NOMO-1 (cell line): ENCODE measurements at regions not wholly inside any gene's neighbourhood (a gene's known extent, or its start where the extent isn't known, plus 50 kb on each side); places are given as distances from the start of the nearest gene placed in this dataset.
A peak's percentile ranks its signal among the peaks of the same experiment; 100 is the strongest.
"Not testable (repeated sequence)": the region's sequence is repeated elsewhere in the genome, so short reads cannot be mapped to it uniquely, and the experiment has no call there.

Source experiments
- DNase-seq, 2 experiments: peaks; one replicate each; lab custom pipeline; 2025; ENCODE audit not compliant: unreplicated experiment in 2 of 2; lab: John Stamatoyannopoulos, UW

- DNase-seq, result no peak
Measured at GRCh38 chr11:130550150-130550549, 101.7 kb downstream of the ADAMTS15 start.

GRCh38 chr11:130550984-130551383 lies 102.5 kb downstream of the ADAMTS15 start:
- DNase-seq, result peak in 1 of 2 experiments; percentile 10

GRCh38 chr11:130551388-130551787 lies 102.9 kb downstream of the ADAMTS15 start:
- DNase-seq, result no peak

- DNase-seq, result no peak
Measured at GRCh38 chr11:130553306-130553705, 104.9 kb downstream of the ADAMTS15 start.

- DNase-seq, result no peak
Measured at GRCh38 chr11:130554241-130555055, 106.0 kb downstream of the ADAMTS15 start.

- DNase-seq, result no peak
Measured at GRCh38 chr11:130555251-130555841, 106.9 kb downstream of the ADAMTS15 start.

GRCh38 chr11:130560000-130560780 lies 111.7 kb downstream of the ADAMTS15 start:
- no peak for DNase-seq

- DNase-seq, result no peak
Measured at GRCh38 chr11:130560781-130561109, 112.3 kb downstream of the ADAMTS15 start.

- DNase-seq, result no peak
Measured at GRCh38 chr11:130561441-130561881, 113.0 kb downstream of the ADAMTS15 start.

- DNase-seq, result no peak
Measured at GRCh38 chr11:130562549-130562948, 114.1 kb downstream of the ADAMTS15 start.

- DNase-seq, result not testable (repeated sequence)
Measured at GRCh38 chr11:130566360-130566759, 117.9 kb downstream of the ADAMTS15 start.

GRCh38 chr11:130571519-130571918 lies 123.1 kb downstream of the ADAMTS15 start:
- no peak for DNase-seq

- DNase-seq, result no peak
Measured at GRCh38 chr11:130571947-130572584, 123.6 kb downstream of the ADAMTS15 start.

- DNase-seq, result no peak
Measured at GRCh38 chr11:130573767-130574166, 125.3 kb downstream of the ADAMTS15 start.

GRCh38 chr11:130574740-130575139 lies 126.3 kb downstream of the ADAMTS15 start:
- no peak for DNase-seq

GRCh38 chr11:130576146-130576545 lies 127.7 kb downstream of the ADAMTS15 start:
- no peak for DNase-seq

GRCh38 chr11:130578738-130579368 lies 130.4 kb downstream of the ADAMTS15 start:
- no peak for DNase-seq

GRCh38 chr11:130580372-130580771 lies 131.9 kb downstream of the ADAMTS15 start:
- DNase-seq, result no peak

GRCh38 chr11:130580891-130581492 lies 132.5 kb downstream of the ADAMTS15 start:
- DNase-seq, result no peak

GRCh38 chr11:130581646-130582045 lies 133.2 kb downstream of the ADAMTS15 start:
- no peak for DNase-seq
